ENCODE measurements at regions not wholly inside any gene's neighbourhood (a gene's known extent, or its start where the extent isn't known, plus 50 kb on each side); places are given as distances from the start of the nearest gene placed in this dataset.

GRCh38 chr7:67725423-67725822 is 728.8 kb downstream of the TYW1 start:
- 60 to 61% methylated on average over 3 of the region's 3 CpGs for WGBS, 2 donors
- Histone ChIP-seq H3K4me3 (no peak overlapping the region), H3K27me3 (no peaks in the 10 kb centered on the region), H3K36me3 (no peaks in the 10 kb centered on the region), H3K27ac (no peak overlapping the region), H3K4me1 (no peaks in the 10 kb centered on the region), H3K9me3 (no peaks in the 10 kb centered on the region)
- TF ChIP-seq, protein P1, sequence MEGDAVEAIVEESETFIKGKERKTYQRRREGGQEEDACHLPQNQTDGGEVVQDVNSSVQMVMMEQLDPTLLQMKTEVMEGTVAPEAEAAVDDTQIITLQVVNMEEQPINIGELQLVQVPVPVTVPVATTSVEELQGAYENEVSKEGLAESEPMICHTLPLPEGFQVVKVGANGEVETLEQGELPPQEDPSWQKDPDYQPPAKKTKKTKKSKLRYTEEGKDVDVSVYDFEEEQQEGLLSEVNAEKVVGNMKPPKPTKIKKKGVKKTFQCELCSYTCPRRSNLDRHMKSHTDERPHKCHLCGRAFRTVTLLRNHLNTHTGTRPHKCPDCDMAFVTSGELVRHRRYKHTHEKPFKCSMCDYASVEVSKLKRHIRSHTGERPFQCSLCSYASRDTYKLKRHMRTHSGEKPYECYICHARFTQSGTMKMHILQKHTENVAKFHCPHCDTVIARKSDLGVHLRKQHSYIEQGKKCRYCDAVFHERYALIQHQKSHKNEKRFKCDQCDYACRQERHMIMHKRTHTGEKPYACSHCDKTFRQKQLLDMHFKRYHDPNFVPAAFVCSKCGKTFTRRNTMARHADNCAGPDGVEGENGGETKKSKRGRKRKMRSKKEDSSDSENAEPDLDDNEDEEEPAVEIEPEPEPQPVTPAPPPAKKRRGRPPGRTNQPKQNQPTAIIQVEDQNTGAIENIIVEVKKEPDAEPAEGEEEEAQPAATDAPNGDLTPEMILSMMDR (IDR thresholded peaks at IDR 0.05): no peak
- intact Hi-C loops (cut with DNase I): no loop called here
- DNase-seq (no peak), ATAC-seq (no peak), FAIRE-seq (no peak)

GRCh38 chr7:67729771-67730170 is 733.1 kb downstream of the TYW1 start:
- intact Hi-C loops (cut with DNase I): no loop called here
- no peak for FAIRE-seq
- Histone ChIP-seq H3K4me3 (no peak overlapping the region), H3K4me1 (no peaks in the 10 kb centered on the region), H3K36me3 (no peaks in the 10 kb centered on the region), H3K27me3 (no peaks in the 10 kb centered on the region), H3K9me3 (no peaks in the 10 kb centered on the region), H3K27ac (no peak overlapping the region)
- TF ChIP-seq, protein P1 (IDR thresholded peaks at IDR 0.05): no peak
- WGBS, 2 donors: 27 to 32% methylated on average over 7 of the region's 7 CpGs
- no peak for DNase-seq
- no peak for ATAC-seq

DNA sequence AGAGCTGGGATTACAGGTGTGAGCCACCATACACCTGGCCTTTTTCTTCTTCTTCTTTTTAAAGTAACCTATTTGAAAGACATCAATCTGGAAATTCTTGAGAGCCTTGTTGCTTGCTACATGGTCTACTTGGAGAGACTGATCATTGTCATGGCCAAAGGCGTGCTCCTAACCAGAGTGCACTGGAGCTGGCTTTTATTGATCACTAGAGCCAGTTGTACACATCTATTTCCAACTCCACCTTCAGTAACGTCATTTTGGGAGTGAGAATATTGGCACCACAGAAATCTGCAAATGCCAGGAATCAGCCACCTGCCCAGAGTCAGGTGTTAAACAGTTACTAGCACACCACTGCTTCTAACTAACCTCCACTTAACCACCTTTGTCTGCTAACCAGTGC is 735.1 kb downstream of the TYW1 start:
- Histone ChIP-seq H3K27ac (no peak overlapping the region), H3K27me3 (no peaks in the 10 kb centered on the region), H3K36me3 (no peaks in the 10 kb centered on the region), H3K4me3 (no peak overlapping the region), H3K9me3 (no peaks in the 10 kb centered on the region), H3K4me1 (no peaks in the 10 kb centered on the region)
- TF ChIP-seq, protein P1 (IDR thresholded peaks at IDR 0.05): no peak
- intact Hi-C loops (cut with DNase I): no loop called here
- no peak for DNase-seq
- 40 to 46% methylated on average over 2 of the region's 2 CpGs for WGBS, 2 donors
- FAIRE-seq: no peak
- peak in 1 of 4 donors; percentile 30 for ATAC-seq

GRCh38 chr7:67732898-67733297 is 736.3 kb downstream of the TYW1 start:
- Histone ChIP-seq H3K36me3 (no peaks in the 10 kb centered on the region), H3K27ac (no peak overlapping the region), H3K4me3 (no peak overlapping the region), H3K27me3 (no peaks in the 10 kb centered on the region), H3K9me3 (no peaks in the 10 kb centered on the region), H3K4me1 (no peaks in the 10 kb centered on the region)
- 42 to 45% methylated on average over 1 of the region's 1 CpG for whole genome bisulfite sequencing, 2 donors
- no peak for FAIRE-seq
- TF ChIP-seq, protein P1 (IDR thresholded peaks at IDR 0.05): no peak
- ATAC-seq: no peak
- intact Hi-C loops (cut with DNase I): no loop called here
- DNase-seq: no peak

GRCh38 chr7:67738145-67738544 is 741.5 kb downstream of the TYW1 start:
- intact Hi-C loops (cut with DNase I): no loop called here

More at GRCh38 chr7:67738145-67738544, 741.5 kb downstream of the TYW1 start:
- Histone ChIP-seq H3K36me3 (no peaks in the 10 kb centered on the region), H3K27ac (no peak overlapping the region), H3K4me3 (no peak overlapping the region), H3K4me1 (no peaks in the 10 kb centered on the region), H3K9me3 (no peaks in the 10 kb centered on the region), H3K27me3 (no peaks in the 10 kb centered on the region)
- TF ChIP-seq, protein P1 (IDR thresholded peaks at IDR 0.05): no peak
- no peak for FAIRE-seq
- 61 to 76% methylated on average over 3 of the region's 3 CpGs for WGBS, 2 donors
- DNase-seq: no peak
- ATAC-seq: no peak

Data from pancreas (tissue), 10 donors.